NT2/D1 (cell line): ENCODE measurements at regions not wholly inside any gene's neighbourhood (a gene's known extent, or its start where the extent isn't known, plus 50 kb on each side); places are given as distances from the start of the nearest gene placed in this dataset.

Experiments used
- YY1 ChIP-seq: IDR thresholded peaks from 2 replicates; pipeline ENCODE4 v1.6.1; 2011; ENCODE audit not compliant: insufficient read length, insufficient read depth
- ZNF274 ChIP-seq: IDR thresholded peaks from 2 replicates; pipeline ENCODE4 v1.6.1; 2011; ENCODE audit warnings: mild to moderate bottlenecking, low read depth, low read length

- TF ChIP-seq ZNF274 (no peak), YY1 (no peak)
Observed at GRCh38 chr15:69897061-69897460, 200.7 kb downstream of the TLE3 start.
